Mammary epithelial cell (primary cell): ENCODE measurements at regions not wholly inside any gene's neighbourhood (a gene's known extent, or its start where the extent isn't known, plus 50 kb on each side); places are given as distances from the start of the nearest gene placed in this dataset.

Experiments
- EZH2 ChIP-seq: IDR thresholded peaks from 2 replicates; pipeline ENCODE4 v1.6.1; 2012; ENCODE audit warnings: low read length, inconsistent platforms, borderline replicate concordance
- TF ChIP-seq, protein P1 (sequence below), 2 donors: IDR thresholded peaks in 1 of 2; conservative IDR thresholded peaks in 1 of 2; 2 replicates each; pipeline ENCODE4 v1.5.1; 2011 to 2012; ENCODE audit warnings: inconsistent platforms in 2 of 2, low read length in 2 of 2, mild to moderate bottlenecking in 2 of 2, control low read depth in 1 of 2, low read depth in 1 of 2; ENCODE audit not compliant: insufficient read depth in 1 of 2; ENCODE audit errors: extremely low read depth in 1 of 2

DNA sequence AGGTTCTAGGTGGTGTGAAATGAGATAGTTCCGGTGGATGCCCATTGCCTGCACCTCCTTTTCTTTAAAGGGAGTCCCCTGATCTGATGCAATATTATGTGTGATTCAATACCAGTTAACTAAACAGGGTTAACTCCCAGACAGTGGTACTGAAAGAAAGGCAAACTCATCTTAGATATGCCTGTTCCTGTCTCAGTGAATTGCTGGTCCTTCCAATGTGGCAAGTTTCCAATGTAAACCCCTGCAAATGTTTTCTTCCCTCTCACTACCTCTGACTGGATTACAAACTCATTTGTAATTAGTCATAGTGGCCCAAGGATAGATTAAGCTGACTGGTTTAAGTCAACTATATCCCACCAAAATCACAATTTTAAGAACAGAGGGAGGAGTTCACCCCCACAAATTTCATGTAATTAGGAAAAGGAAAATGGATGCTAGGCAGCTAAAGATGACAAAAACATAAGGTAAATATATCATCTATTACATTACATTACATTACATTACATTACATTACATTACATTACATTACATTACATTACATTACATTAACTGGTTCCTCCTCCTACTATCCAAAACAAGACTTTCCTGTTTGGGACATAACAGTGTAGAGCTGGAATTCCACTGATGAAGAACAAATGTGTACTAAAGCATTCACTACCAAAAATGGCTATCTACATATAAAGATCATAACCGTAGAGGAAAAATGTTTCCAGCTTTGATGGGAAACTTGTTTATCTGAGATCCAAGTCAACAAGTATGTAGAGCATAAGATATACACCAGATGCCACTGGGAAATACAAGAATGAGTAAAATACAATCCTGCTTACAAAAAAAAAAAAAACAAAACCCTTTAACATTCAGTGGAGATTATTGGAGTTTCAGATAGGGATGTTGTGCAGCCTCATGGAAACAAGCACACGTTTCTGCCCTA, 121.5 kb upstream of the SNX2 start:
- TF ChIP-seq, protein P1, sequence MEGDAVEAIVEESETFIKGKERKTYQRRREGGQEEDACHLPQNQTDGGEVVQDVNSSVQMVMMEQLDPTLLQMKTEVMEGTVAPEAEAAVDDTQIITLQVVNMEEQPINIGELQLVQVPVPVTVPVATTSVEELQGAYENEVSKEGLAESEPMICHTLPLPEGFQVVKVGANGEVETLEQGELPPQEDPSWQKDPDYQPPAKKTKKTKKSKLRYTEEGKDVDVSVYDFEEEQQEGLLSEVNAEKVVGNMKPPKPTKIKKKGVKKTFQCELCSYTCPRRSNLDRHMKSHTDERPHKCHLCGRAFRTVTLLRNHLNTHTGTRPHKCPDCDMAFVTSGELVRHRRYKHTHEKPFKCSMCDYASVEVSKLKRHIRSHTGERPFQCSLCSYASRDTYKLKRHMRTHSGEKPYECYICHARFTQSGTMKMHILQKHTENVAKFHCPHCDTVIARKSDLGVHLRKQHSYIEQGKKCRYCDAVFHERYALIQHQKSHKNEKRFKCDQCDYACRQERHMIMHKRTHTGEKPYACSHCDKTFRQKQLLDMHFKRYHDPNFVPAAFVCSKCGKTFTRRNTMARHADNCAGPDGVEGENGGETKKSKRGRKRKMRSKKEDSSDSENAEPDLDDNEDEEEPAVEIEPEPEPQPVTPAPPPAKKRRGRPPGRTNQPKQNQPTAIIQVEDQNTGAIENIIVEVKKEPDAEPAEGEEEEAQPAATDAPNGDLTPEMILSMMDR (conservative IDR thresholded peaks at IDR 0.05 in 1 of 2, IDR thresholded peaks at IDR 0.05 in 1 of 2; ENCODE audit: extremely low read depth in 1 of 2, insufficient read depth in 1 of 2, low read depth in 1 of 2, low read length in 2 of 2): no peak
- TF ChIP-seq EZH2: no peak
